A549 (cell line): ENCODE measurements at regions not wholly inside any gene's neighbourhood (a gene's known extent, or its start where the extent isn't known, plus 50 kb on each side); places are given as distances from the start of the nearest gene placed in this dataset.

Experiments used
- ATAC-seq, 2 experiments: fragments of 200-7000 bp in 1 of 2; fragments of >200 bp in 1 of 2; cut with Nextera tagmentation in 1 of 2; cut with Tn5 transposase in 1 of 2; 3 replicates each; pipeline versions ENCODE4 v1.8.0 to v1.9.1; 2018 to 2020; ENCODE audit warnings: mild to moderate bottlenecking in 1 of 2, moderate library complexity in 1 of 2
- CTCF ChIA-PET: fragments of 300-600 bp; sonication (Branson Sonifier 250); formaldehyde crosslinking; extraction: SDS; loops from one replicate; lab custom pipeline; 2021; ENCODE audit warnings: antibody characterized with exemption, inconsistent platforms; lab: Yijun Ruan, JAX
- POLR2A ChIA-PET: fragments of 350-600 bp; formaldehyde crosslinking; extraction: SDS; loops from one replicate; lab custom pipeline; 2021; ENCODE audit warnings: antibody characterized with exemption, inconsistent platforms; lab: Yijun Ruan, JAX
- DNase-seq, 2 experiments: peaks; one replicate each; pipeline versions ENCODE4 v3.0.0 to v3.0.0-alpha.2; 2011 to 2016; ENCODE audit warnings: low read depth in 1 of 2, low spot score in 1 of 2
- FAIRE-seq: peaks from 2 replicates; lab custom pipeline; 2011; peaks lifted over from hg19 to GRCh38; lab: Jason Lieb, UNC
- H3K27ac ChIP-seq, 2 experiments: fragments of >200 bp; sonication (Bioruptor Twin); formaldehyde crosslinking; 3 replicates each; pipeline ENCODE4 v1.5.1; 2016 to 2017
- H3K4me1 ChIP-seq: fragments of >200 bp; sonication (Bioruptor Twin); formaldehyde crosslinking; 3 replicates; pipeline ENCODE4 v1.6.1; 2016
- H3K4me2 ChIP-seq: fragments of >200 bp; sonication (Bioruptor Twin); formaldehyde crosslinking; 3 replicates; pipeline ENCODE4 v1.6.1; 2016
- H3K4me3 ChIP-seq: fragments of >200 bp; sonication (Bioruptor Twin); formaldehyde crosslinking; 3 replicates; pipeline ENCODE4 v1.5.1; 2016
- H3K9me3 ChIP-seq: fragments of >200 bp; sonication (Bioruptor Twin); formaldehyde crosslinking; 3 replicates; pipeline ENCODE4 v1.6.1; 2016
- BHLHE40 ChIP-seq: IDR thresholded peaks from 2 replicates; pipeline ENCODE4 v1.6.1; 2012; ENCODE audit warnings: low read depth, low read length, inconsistent platforms
- CEBPB ChIP-seq, 2 experiments: fragments of >200 bp in 1 of 2; sonication (Bioruptor Twin) in 1 of 2; formaldehyde crosslinking in 1 of 2; IDR thresholded peaks; 2 replicates each; pipeline ENCODE4 v1.6.1; 2012 to 2016
- CHD2 ChIP-seq: fragments of 150-350 bp; IDR thresholded peaks from 2 replicates; pipeline ENCODE4 v1.6.1; 2014; ENCODE audit warnings: low read length; ENCODE audit not compliant: partially characterized antibody
- CHD4 ChIP-seq: fragments of 200-600 bp; sonication (generic); IDR thresholded peaks from 2 replicates; pipeline ENCODE4 v1.6.1; 2016; ENCODE audit warnings: antibody characterized with exemption, mild to moderate bottlenecking, borderline replicate concordance
- EHF ChIP-seq: fragments of 250-450 bp; sonication (Bioruptor Pico); IDR thresholded peaks from 2 replicates; pipeline ENCODE4 v1.5.0; 2020; ENCODE audit warnings: mild to moderate bottlenecking
- EP300 ChIP-seq, 2 experiments: fragments of >200 bp; sonication (Bioruptor Twin); formaldehyde crosslinking; IDR thresholded peaks; 2 replicates in 1 of 2; 3 replicates in 1 of 2; pipeline ENCODE4 v1.6.1; 2016 to 2017
- GATA3 ChIP-seq: IDR thresholded peaks from 2 replicates; pipeline ENCODE4 v1.6.1; 2012; ENCODE audit warnings: borderline replicate concordance
- HOXB5 ChIP-seq: fragments of 250-450 bp; sonication (Bioruptor Pico); IDR thresholded peaks from 2 replicates; pipeline ENCODE4 v1.5.0; 2020; ENCODE audit warnings: mild to moderate bottlenecking, moderate library complexity
- KDM1A ChIP-seq: fragments of 200-600 bp; sonication (generic); IDR thresholded peaks from 2 replicates; pipeline ENCODE4 v1.6.1; 2016; ENCODE audit warnings: low read depth, mild to moderate bottlenecking
- MAFK ChIP-seq: fragments of 450-650 bp; IDR thresholded peaks from 2 replicates; pipeline ENCODE4 v1.6.1; 2014; ENCODE audit not compliant: partially characterized antibody
- MYC ChIP-seq: IDR thresholded peaks from 2 replicates; pipeline ENCODE4 v1.6.1; 2012; ENCODE audit warnings: mild to moderate bottlenecking, inconsistent platforms, low read length, improper control_type of control experiment, borderline replicate concordance
- PHF8 ChIP-seq: fragments of 200-600 bp; sonication (generic); IDR thresholded peaks from 2 replicates; pipeline ENCODE4 v1.6.1; 2016; ENCODE audit warnings: low read depth, mild to moderate bottlenecking, antibody characterized with exemption, moderate library complexity, borderline replicate concordance
- RCOR1 ChIP-seq: fragments of 150-350 bp; IDR thresholded peaks from 2 replicates; pipeline ENCODE4 v1.6.1; 2014; ENCODE audit warnings: antibody characterized with exemption, low read length, low read depth
- RFX5 ChIP-seq: fragments of 450-650 bp; IDR thresholded peaks from 2 replicates; pipeline ENCODE4 v1.7.1; 2014; ENCODE audit warnings: antibody characterized with exemption, mild to moderate bottlenecking, moderate library complexity
- RNF2 ChIP-seq: fragments of 200-600 bp; sonication (generic); IDR thresholded peaks from 2 replicates; pipeline ENCODE4 v1.6.1; 2016; ENCODE audit warnings: low read depth, mild to moderate bottlenecking, antibody characterized with exemption, moderate library complexity, borderline replicate concordance
- SREBF2 ChIP-seq: fragments of 450-650 bp; IDR thresholded peaks from 2 replicates; pipeline ENCODE4 v1.6.1; 2014; ENCODE audit warnings: mild to moderate bottlenecking, moderate library complexity
- TFCP2L1 ChIP-seq: fragments of 250-450 bp; sonication (Bioruptor Pico); IDR thresholded peaks from 2 replicates; pipeline ENCODE4 v1.5.0; 2021; ENCODE audit warnings: mild to moderate bottlenecking
- ZFP36 ChIP-seq: fragments of 450-650 bp; IDR thresholded peaks from 2 replicates; pipeline ENCODE4 v1.6.1; 2014; ENCODE audit warnings: borderline replicate concordance; ENCODE audit not compliant: partially characterized antibody
- ZNF302 ChIP-seq: fragments of 250-450 bp; sonication (Bioruptor Pico); IDR thresholded peaks from 2 replicates; pipeline ENCODE4 v1.9.0; 2021; ENCODE audit warnings: inconsistent platforms, mild to moderate bottlenecking, moderate library complexity
- ZSCAN20 ChIP-seq: fragments of 250-450 bp; sonication (Bioruptor Pico); IDR thresholded peaks from 2 replicates; pipeline ENCODE4 v1.8.0; 2022; ENCODE audit warnings: mild to moderate bottlenecking, moderate library complexity
- WGBS: methylation state at CpG from one replicate; pipeline ENCODE4 v1.1.6; 2017; ENCODE audit errors: missing lambda C conversion rate; 5-methylcytosine and 5-hydroxymethylcytosine counted together
- TF ChIP-seq, protein P1 (sequence below): IDR thresholded peaks from 2 replicates; pipeline ENCODE4 v1.6.1; 2012; ENCODE audit warnings: low read depth, borderline replicate concordance
- TF ChIP-seq, protein P2 (sequence below): fragments of 250-450 bp; sonication (Bioruptor Pico); IDR thresholded peaks from 2 replicates; pipeline ENCODE4 v1.5.0; 2020; ENCODE audit warnings: low read depth, mild to moderate bottlenecking, moderate library complexity
- TF ChIP-seq, protein P3 (sequence below): fragments of 250-450 bp; sonication (Bioruptor Pico); IDR thresholded peaks from 2 replicates; pipeline ENCODE4 v1.5.0; 2021; ENCODE audit warnings: mild to moderate bottlenecking, moderate library complexity, borderline replicate concordance
- TF ChIP-seq, protein P4 (sequence below): fragments of 150-350 bp; IDR thresholded peaks from 2 replicates; pipeline ENCODE4 v1.6.1; 2014; ENCODE audit warnings: low read depth, mild to moderate bottlenecking, low read length
- TF ChIP-seq, protein P5 (sequence below): fragments of >200 bp; sonication (Bioruptor Twin); formaldehyde crosslinking; IDR thresholded peaks from 3 replicates; pipeline ENCODE4 v1.5.1; 2016
- TF ChIP-seq, protein P6 (sequence below): IDR thresholded peaks from 2 replicates; pipeline ENCODE4 v1.6.1; 2012

DNA sequence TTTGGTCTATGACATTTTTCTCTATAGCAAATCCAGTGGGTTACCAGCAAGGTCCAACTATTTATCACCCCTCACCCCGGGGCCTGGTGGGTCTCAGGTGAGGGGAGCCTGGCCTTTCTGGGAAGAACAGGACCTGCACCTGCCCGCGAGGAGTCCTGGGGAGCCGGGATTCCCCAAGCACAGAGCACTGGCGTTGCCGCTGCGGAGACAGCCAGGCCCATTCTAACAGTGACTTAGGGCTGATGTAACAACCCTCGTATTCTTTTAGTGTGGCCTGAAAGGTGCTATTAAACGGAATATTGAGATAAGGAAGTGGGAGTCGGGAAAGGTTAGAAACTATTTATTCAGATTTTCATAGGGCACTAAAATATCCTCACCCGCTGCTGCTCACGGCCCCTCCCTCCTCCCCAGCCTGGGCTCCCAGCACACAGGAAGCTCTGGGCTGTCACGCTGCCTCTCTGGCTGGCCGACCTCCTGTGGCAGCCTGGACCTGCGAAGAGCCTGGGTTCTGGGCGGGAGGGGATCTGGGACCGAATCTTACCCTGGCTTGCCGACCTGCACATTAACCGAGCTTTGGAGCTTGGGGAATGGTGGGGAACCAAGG lies 141.2 kb downstream of the MIAT start:
- ATAC-seq = no peak
- POLR2A ChIA-PET = no interaction called here
- CTCF ChIA-PET = interaction anchor here (1.5 kb wide), 1 partner anchor 19 kb away, joined by 3 read pairs; no protein-coding TSS in a partner anchor
- Histone ChIP-seq H3K27ac (peak overlapping the region in 1 of 2 experiments; percentile 46; a peak in 1 of 6 replicates), H3K4me3 (no peak overlapping the region), H3K9me3 (no peaks in the 10 kb centered on the region), H3K4me1 (peaks cover 9% of the 10 kb centered on the region; the same call in 2 of the 3 replicates)
- 91% methylated on average over 16 of the region's 19 CpGs for WGBS
- no peak for TF ChIP-seq BHLHE40
- TF ChIP-seq CHD4 = no peak
- no peak for TF ChIP-seq HOXB5 (CRISPR knock-in tag)
- TF ChIP-seq, protein P1, sequence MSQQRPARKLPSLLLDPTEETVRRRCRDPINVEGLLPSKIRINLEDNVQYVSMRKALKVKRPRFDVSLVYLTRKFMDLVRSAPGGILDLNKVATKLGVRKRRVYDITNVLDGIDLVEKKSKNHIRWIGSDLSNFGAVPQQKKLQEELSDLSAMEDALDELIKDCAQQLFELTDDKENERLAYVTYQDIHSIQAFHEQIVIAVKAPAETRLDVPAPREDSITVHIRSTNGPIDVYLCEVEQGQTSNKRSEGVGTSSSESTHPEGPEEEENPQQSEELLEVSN = no peak
- TF ChIP-seq, protein P2, sequence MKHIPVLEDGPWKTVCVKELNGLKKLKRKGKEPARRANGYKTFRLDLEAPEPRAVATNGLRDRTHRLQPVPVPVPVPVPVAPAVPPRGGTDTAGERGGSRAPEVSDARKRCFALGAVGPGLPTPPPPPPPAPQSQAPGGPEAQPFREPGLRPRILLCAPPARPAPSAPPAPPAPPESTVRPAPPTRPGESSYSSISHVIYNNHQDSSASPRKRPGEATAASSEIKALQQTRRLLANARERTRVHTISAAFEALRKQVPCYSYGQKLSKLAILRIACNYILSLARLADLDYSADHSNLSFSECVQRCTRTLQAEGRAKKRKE (CRISPR knock-in tag) = no peak
- no peak for TF ChIP-seq MAFK
- no peak for TF ChIP-seq RCOR1
- no peak for TF ChIP-seq SREBF2
- TF ChIP-seq CEBPB (IDR thresholded peaks at IDR 0.05) = no peak
- TF ChIP-seq MYC = no peak
- TF ChIP-seq GATA3 = no peak
- TF ChIP-seq EHF (CRISPR knock-in tag) = no peak
- no peak for TF ChIP-seq KDM1A
- TF ChIP-seq, protein P3, sequence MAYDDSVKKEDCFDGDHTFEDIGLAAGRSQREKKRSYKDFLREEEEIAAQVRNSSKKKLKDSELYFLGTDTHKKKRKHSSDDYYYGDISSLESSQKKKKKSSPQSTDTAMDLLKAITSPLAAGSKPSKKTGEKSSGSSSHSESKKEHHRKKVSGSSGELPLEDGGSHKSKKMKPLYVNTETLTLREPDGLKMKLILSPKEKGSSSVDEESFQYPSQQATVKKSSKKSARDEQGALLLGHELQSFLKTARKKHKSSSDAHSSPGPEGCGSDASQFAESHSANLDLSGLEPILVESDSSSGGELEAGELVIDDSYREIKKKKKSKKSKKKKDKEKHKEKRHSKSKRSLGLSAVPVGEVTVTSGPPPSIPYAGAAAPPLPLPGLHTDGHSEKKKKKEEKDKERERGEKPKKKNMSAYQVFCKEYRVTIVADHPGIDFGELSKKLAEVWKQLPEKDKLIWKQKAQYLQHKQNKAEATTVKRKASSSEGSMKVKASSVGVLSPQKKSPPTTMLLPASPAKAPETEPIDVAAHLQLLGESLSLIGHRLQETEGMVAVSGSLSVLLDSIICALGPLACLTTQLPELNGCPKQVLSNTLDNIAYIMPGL (CRISPR knock-in tag) = no peak
- no peak for TF ChIP-seq EP300 (IDR thresholded peaks at IDR 0.05)
- TF ChIP-seq, all 56 proteins: peak for 0
- no peak overlapping the region for H3K4me2 ChIP-seq
- DNase-seq (no peak), FAIRE-seq (no peak)

DNA sequence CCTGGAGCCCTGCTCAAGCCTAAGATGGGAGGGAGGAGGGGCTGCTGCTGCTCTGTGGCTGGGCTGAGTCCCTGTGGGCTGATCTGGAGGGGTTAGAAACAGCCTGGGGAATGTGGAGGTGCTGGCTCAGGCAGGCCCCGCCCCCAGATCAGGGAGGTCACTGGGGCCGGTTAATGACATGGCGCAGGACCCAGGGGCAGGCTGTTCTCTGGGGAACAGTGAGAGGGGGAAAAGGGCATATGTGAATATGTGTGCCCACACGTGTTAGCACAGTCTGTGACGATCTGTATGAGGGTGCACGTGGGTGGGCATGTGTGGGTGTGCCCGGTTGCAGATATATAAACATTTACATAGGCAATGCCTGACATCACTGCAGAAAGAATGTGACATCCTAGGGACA lies 143.5 kb downstream of the MIAT start:
- H3K9me3 ChIP-seq = no peaks in the 10 kb centered on the region
- no peak for FAIRE-seq

More for the DNA sequence above, 143.5 kb downstream of the MIAT start:
- Histone ChIP-seq H3K4me1 (peaks cover 13% of the 10 kb centered on the region; the same call in 2 of the 3 replicates), H3K4me2 (peak overlapping the region; percentile 38), H3K4me3 (no peak overlapping the region)
- ATAC-seq = peak in 1 of 2 experiments; percentile 41; a peak in 2 of 6 replicates
- DNase-seq = peak in 1 of 2 experiments; percentile 44
- CTCF ChIA-PET = no interaction called here
- WGBS = 26% methylated on average over 7 of the region's 7 CpGs
- TF ChIP-seq, protein P4, sequence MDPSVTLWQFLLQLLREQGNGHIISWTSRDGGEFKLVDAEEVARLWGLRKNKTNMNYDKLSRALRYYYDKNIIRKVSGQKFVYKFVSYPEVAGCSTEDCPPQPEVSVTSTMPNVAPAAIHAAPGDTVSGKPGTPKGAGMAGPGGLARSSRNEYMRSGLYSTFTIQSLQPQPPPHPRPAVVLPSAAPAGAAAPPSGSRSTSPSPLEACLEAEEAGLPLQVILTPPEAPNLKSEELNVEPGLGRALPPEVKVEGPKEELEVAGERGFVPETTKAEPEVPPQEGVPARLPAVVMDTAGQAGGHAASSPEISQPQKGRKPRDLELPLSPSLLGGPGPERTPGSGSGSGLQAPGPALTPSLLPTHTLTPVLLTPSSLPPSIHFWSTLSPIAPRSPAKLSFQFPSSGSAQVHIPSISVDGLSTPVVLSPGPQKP = no peak
- no peak for TF ChIP-seq ZNF302 (CRISPR knock-in tag)
- TF ChIP-seq ZSCAN20 (CRISPR knock-in tag) = no peak
- TF ChIP-seq RFX5 = no peak
- no peak for TF ChIP-seq TFCP2L1 (CRISPR knock-in tag)
- TF ChIP-seq, protein P5, sequence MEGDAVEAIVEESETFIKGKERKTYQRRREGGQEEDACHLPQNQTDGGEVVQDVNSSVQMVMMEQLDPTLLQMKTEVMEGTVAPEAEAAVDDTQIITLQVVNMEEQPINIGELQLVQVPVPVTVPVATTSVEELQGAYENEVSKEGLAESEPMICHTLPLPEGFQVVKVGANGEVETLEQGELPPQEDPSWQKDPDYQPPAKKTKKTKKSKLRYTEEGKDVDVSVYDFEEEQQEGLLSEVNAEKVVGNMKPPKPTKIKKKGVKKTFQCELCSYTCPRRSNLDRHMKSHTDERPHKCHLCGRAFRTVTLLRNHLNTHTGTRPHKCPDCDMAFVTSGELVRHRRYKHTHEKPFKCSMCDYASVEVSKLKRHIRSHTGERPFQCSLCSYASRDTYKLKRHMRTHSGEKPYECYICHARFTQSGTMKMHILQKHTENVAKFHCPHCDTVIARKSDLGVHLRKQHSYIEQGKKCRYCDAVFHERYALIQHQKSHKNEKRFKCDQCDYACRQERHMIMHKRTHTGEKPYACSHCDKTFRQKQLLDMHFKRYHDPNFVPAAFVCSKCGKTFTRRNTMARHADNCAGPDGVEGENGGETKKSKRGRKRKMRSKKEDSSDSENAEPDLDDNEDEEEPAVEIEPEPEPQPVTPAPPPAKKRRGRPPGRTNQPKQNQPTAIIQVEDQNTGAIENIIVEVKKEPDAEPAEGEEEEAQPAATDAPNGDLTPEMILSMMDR = no peak
- TF ChIP-seq PHF8 = no peak
- no peak for TF ChIP-seq ZFP36
- TF ChIP-seq RNF2 = no peak
- TF ChIP-seq CHD2 = no peak
- TF ChIP-seq, protein P6, sequence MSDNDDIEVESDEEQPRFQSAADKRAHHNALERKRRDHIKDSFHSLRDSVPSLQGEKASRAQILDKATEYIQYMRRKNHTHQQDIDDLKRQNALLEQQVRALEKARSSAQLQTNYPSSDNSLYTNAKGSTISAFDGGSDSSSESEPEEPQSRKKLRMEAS = no peak
- no peak for TF ChIP-seq KDM1A
- TF ChIP-seq, all 56 proteins: peak for 0
- POLR2A ChIA-PET = no interaction called here
- H3K27ac ChIP-seq = peak overlapping the region; percentile 64 to 80
